ENCODE measurements at regions not wholly inside any gene's neighbourhood (a gene's known extent, or its start where the extent isn't known, plus 50 kb on each side); places are given as distances from the start of the nearest gene placed in this dataset.

GRCh38 chr4:45368832-45369231 lies 642.5 kb upstream of the GNPDA2 start (continued):
- TF ChIP-seq, protein P1, sequence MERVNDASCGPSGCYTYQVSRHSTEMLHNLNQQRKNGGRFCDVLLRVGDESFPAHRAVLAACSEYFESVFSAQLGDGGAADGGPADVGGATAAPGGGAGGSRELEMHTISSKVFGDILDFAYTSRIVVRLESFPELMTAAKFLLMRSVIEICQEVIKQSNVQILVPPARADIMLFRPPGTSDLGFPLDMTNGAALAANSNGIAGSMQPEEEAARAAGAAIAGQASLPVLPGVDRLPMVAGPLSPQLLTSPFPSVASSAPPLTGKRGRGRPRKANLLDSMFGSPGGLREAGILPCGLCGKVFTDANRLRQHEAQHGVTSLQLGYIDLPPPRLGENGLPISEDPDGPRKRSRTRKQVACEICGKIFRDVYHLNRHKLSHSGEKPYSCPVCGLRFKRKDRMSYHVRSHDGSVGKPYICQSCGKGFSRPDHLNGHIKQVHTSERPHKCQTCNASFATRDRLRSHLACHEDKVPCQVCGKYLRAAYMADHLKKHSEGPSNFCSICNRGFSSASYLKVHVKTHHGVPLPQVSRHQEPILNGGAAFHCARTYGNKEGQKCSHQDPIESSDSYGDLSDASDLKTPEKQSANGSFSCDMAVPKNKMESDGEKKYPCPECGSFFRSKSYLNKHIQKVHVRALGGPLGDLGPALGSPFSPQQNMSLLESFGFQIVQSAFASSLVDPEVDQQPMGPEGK (CRISPR knock-in tag; IDR thresholded peaks at IDR 0.05; ENCODE audit: borderline replicate concordance) = no peak
- no peak for TF ChIP-seq ISL1 (CRISPR knock-in tag; IDR thresholded peaks at IDR 0.05)
- TF ChIP-seq GLIS3 (CRISPR knock-in tag; IDR thresholded peaks at IDR 0.05) = no peak
- no peak for TF ChIP-seq ESRRG (CRISPR knock-in tag; IDR thresholded peaks at IDR 0.05)
- no peak for TF ChIP-seq RARB (CRISPR knock-in tag; IDR thresholded peaks at IDR 0.05)
- TF ChIP-seq CSDC2 (CRISPR knock-in tag; IDR thresholded peaks at IDR 0.05) = no peak
- TF ChIP-seq ZNF70 (CRISPR knock-in tag; IDR thresholded peaks at IDR 0.05) = no peak
- TF ChIP-seq ARNTL (CRISPR knock-in tag; IDR thresholded peaks at IDR 0.05; ENCODE audit: borderline replicate concordance, low read depth) = no peak
- no peak for TF ChIP-seq BACH2 (CRISPR knock-in tag; IDR thresholded peaks at IDR 0.05; ENCODE audit: borderline replicate concordance)
- no peak for TF ChIP-seq OSR1 (CRISPR knock-in tag; IDR thresholded peaks at IDR 0.05)
- no peak for TF ChIP-seq ZFP3 (CRISPR knock-in tag; IDR thresholded peaks at IDR 0.05)
- TF ChIP-seq PPARA (CRISPR knock-in tag; IDR thresholded peaks at IDR 0.05; ENCODE audit: borderline replicate concordance) = no peak

- no peak for ATAC-seq
- TF ChIP-seq, protein P2, sequence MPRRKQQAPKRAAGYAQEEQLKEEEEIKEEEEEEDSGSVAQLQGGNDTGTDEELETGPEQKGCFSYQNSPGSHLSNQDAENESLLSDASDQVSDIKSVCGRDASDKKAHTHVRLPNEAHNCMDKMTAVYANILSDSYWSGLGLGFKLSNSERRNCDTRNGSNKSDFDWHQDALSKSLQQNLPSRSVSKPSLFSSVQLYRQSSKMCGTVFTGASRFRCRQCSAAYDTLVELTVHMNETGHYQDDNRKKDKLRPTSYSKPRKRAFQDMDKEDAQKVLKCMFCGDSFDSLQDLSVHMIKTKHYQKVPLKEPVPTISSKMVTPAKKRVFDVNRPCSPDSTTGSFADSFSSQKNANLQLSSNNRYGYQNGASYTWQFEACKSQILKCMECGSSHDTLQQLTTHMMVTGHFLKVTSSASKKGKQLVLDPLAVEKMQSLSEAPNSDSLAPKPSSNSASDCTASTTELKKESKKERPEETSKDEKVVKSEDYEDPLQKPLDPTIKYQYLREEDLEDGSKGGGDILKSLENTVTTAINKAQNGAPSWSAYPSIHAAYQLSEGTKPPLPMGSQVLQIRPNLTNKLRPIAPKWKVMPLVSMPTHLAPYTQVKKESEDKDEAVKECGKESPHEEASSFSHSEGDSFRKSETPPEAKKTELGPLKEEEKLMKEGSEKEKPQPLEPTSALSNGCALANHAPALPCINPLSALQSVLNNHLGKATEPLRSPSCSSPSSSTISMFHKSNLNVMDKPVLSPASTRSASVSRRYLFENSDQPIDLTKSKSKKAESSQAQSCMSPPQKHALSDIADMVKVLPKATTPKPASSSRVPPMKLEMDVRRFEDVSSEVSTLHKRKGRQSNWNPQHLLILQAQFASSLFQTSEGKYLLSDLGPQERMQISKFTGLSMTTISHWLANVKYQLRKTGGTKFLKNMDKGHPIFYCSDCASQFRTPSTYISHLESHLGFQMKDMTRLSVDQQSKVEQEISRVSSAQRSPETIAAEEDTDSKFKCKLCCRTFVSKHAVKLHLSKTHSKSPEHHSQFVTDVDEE (CRISPR knock-in tag; IDR thresholded peaks at IDR 0.05) = no peak
- TF ChIP-seq SNAI2 (CRISPR knock-in tag; IDR thresholded peaks at IDR 0.05) (no peak), ZFP30 (CRISPR knock-in tag; IDR thresholded peaks at IDR 0.05) (no peak), ZNF70 (CRISPR knock-in tag; IDR thresholded peaks at IDR 0.05) (no peak), ZFP3 (CRISPR knock-in tag; IDR thresholded peaks at IDR 0.05) (no peak), ISL1 (CRISPR knock-in tag; IDR thresholded peaks at IDR 0.05) (no peak), ARNTL (CRISPR knock-in tag; IDR thresholded peaks at IDR 0.05; ENCODE audit: borderline replicate concordance, low read depth) (no peak), TOX (CRISPR knock-in tag; IDR thresholded peaks at IDR 0.05; ENCODE audit: borderline replicate concordance) (no peak), ZNF565 (CRISPR knock-in tag; conservative IDR thresholded peaks at IDR 0.05; ENCODE audit: low read depth) (no peak), CSDC2 (CRISPR knock-in tag; IDR thresholded peaks at IDR 0.05) (no peak), ZNF8 (CRISPR knock-in tag; IDR thresholded peaks at IDR 0.05) (no peak), PPARA (CRISPR knock-in tag; IDR thresholded peaks at IDR 0.05; ENCODE audit: borderline replicate concordance) (no peak), GLIS3 (CRISPR knock-in tag; IDR thresholded peaks at IDR 0.05) (no peak), BACH2 (CRISPR knock-in tag; IDR thresholded peaks at IDR 0.05; ENCODE audit: borderline replicate concordance) (no peak), ZC3H10 (CRISPR knock-in tag; IDR thresholded peaks at IDR 0.05) (no peak), TCF4 (CRISPR knock-in tag; IDR thresholded peaks at IDR 0.05; ENCODE audit: borderline replicate concordance) (no peak), ESRRG (CRISPR knock-in tag; IDR thresholded peaks at IDR 0.05) (no peak)
- TF ChIP-seq, protein P3, sequence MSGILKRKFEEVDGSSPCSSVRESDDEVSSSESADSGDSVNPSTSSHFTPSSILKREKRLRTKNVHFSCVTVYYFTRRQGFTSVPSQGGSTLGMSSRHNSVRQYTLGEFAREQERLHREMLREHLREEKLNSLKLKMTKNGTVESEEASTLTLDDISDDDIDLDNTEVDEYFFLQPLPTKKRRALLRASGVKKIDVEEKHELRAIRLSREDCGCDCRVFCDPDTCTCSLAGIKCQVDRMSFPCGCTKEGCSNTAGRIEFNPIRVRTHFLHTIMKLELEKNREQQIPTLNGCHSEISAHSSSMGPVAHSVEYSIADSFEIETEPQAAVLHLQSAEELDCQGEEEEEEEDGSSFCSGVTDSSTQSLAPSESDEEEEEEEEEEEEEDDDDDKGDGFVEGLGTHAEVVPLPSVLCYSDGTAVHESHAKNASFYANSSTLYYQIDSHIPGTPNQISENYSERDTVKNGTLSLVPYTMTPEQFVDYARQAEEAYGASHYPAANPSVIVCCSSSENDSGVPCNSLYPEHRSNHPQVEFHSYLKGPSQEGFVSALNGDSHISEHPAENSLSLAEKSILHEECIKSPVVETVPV (CRISPR knock-in tag; IDR thresholded peaks at IDR 0.05) = no peak
Measured at GRCh38 chr4:45363931-45364330, 637.6 kb upstream of the GNPDA2 start.

DNA sequence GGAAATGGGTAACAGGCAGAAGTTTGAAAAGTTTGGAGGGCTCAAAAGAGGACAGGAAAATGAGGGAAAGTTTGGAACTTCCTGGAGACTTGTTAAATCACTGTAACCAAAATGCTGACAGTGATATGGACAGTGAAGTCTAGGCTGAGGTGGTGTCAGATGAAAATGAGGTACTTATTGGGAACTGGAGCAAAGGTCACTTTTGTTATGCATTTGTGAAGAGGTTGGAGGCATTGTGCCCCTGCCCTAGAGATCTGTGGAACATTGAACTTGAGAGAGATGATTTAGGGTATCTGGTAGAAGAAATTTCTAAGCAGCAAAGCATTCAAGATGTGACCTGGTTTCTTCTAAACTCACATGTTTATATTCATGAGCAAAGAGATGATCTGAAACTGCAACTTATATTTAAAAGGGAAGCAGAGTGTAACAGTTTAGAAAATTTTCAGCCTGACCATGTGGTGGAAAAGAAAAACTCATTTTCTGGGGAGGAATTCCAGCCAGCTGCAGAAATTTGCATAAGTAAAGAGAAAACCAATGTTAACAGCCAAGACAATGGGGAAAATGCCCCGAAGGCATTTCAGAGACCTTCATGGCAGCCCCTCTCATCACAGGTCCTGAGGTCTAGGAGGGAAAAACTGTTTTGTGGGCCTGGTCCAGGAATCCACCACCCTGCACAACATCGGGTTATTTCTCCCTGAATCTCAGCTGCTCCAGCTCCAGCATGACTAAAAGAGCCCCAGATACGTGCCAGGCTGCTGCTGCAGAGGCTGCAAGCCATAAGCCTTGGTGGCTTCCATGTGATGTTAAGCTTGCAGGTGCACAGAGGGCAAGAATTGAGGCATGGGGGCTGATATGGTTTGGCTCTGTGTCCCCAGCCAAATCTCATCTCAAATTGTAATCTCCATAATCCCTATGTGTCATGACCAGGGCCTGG lies 632.5 kb upstream of the GNPDA2 start:
- TF ChIP-seq ZNF565 (CRISPR knock-in tag; conservative IDR thresholded peaks at IDR 0.05; ENCODE audit: low read depth) = no peak
- TF ChIP-seq ESRRG (CRISPR knock-in tag; IDR thresholded peaks at IDR 0.05) = no peak
- ATAC-seq = no peak

GRCh38 chr4:45353161-45353560 lies 626.8 kb upstream of the GNPDA2 start:
- no peak for ATAC-seq
- TF ChIP-seq ZNF8 (CRISPR knock-in tag; IDR thresholded peaks at IDR 0.05) (no peak), CSDC2 (CRISPR knock-in tag; IDR thresholded peaks at IDR 0.05) (no peak), POU6F1 (CRISPR knock-in tag; IDR thresholded peaks at IDR 0.05; ENCODE audit: borderline replicate concordance, low read depth) (no peak), ARNTL (CRISPR knock-in tag; IDR thresholded peaks at IDR 0.05; ENCODE audit: borderline replicate concordance, low read depth) (no peak), RARB (CRISPR knock-in tag; IDR thresholded peaks at IDR 0.05) (no peak), ZFP30 (CRISPR knock-in tag; IDR thresholded peaks at IDR 0.05) (no peak), CREB5 (CRISPR knock-in tag; IDR thresholded peaks at IDR 0.05; ENCODE audit: low read depth) (no peak), BACH2 (CRISPR knock-in tag; IDR thresholded peaks at IDR 0.05; ENCODE audit: borderline replicate concordance) (no peak), ZFP3 (CRISPR knock-in tag; IDR thresholded peaks at IDR 0.05) (no peak), ESRRG (CRISPR knock-in tag; IDR thresholded peaks at IDR 0.05) (no peak), TOX (CRISPR knock-in tag; IDR thresholded peaks at IDR 0.05; ENCODE audit: borderline replicate concordance) (no peak), ISL1 (CRISPR knock-in tag; IDR thresholded peaks at IDR 0.05) (no peak)

Data from SK-N-SH treated with all-trans-retinoic acid at 6 μM for 48 hours (cell line).